Sigmoid colon (tissue), 6 donors: ENCODE measurements at regions not wholly inside any gene's neighbourhood (a gene's known extent, or its start where the extent isn't known, plus 50 kb on each side); places are given as distances from the start of the nearest gene placed in this dataset.

Source experiments
- DNase-seq: peaks from one replicate; pipeline ENCODE4 v3.0.0-alpha.2; 2019
- H3K27ac ChIP-seq, 4 donors: fragments of 200-600 bp; sonication (generic); one replicate each; pipeline ENCODE4 v1.5.1; 2016 to 2019; ENCODE audit warnings: mild to moderate bottlenecking in 1 of 4
- H3K27me3 ChIP-seq, 3 donors: fragments of 200-600 bp; sonication (generic); one replicate each; pipeline ENCODE4 v1.5.1; 2019; ENCODE audit warnings: mild to moderate bottlenecking in 1 of 3
- H3K36me3 ChIP-seq, 4 donors: fragments of 200-600 bp; sonication (generic); one replicate each; pipeline ENCODE4 v1.5.1; 2016 to 2019
- H3K4me1 ChIP-seq, 4 donors: fragments of 200-600 bp; sonication (generic); one replicate each; pipeline ENCODE4 v1.5.1; 2017 to 2019
- H3K4me3 ChIP-seq, 4 donors: fragments of 200-600 bp; sonication (generic); one replicate each; pipeline ENCODE4 v1.5.1; 2017 to 2019; ENCODE audit warnings: mild to moderate bottlenecking in 2 of 4, moderate library complexity in 1 of 4
- H3K9me3 ChIP-seq, 4 donors: fragments of 200-600 bp in 3 of 4; sonication (generic) in 3 of 4; one replicate each; pipeline versions ENCODE4 v1.5.1 to v1.6.1; 2013 to 2019
- EP300 ChIP-seq, 4 donors: sonication (generic); formaldehyde crosslinking; IDR thresholded peaks; one replicate each; pipeline ENCODE4 v1.6.1; 2017; ENCODE audit warnings: antibody characterized with exemption in 4 of 4
- POLR2A ChIP-seq, 2 donors: fragments of 450-650 bp; IDR thresholded peaks; one replicate each; pipeline ENCODE4 v1.6.1; 2016; ENCODE audit warnings: antibody characterized with exemption in 2 of 2, mild to moderate bottlenecking in 2 of 2, moderate library complexity in 2 of 2
- POLR2AphosphoS5 ChIP-seq, 4 donors: sonication (generic); formaldehyde crosslinking; IDR thresholded peaks; one replicate each; pipeline ENCODE4 v1.6.1; 2017; ENCODE audit warnings: antibody characterized with exemption in 4 of 4
- WGBS, 2 donors: extraction: QIAGEN DNeasy Blood & Tissue Kit; methylation state at CpG; one replicate each; pipeline ENCODE4 v1.1.7; 2013; 5-methylcytosine and 5-hydroxymethylcytosine counted together
- intact Hi-C: fragments of 100-400 bp; cut with DNase I; formaldehyde crosslinking; loops from one replicate; pipeline ENCODE4 v1.15.1; 2023
- TF ChIP-seq, protein P1 (sequence below), 4 experiments: fragments of 450-650 bp in 3 of 4; fragments of 200-600 bp in 1 of 4; IDR thresholded peaks; one replicate each; pipeline ENCODE4 v1.5.1; 2016 to 2019; ENCODE audit warnings: antibody characterized with exemption in 4 of 4, mild to moderate bottlenecking in 3 of 4, moderate library complexity in 2 of 4
- donor health status: healthy with polysubstance abuse.
- donor health status: healthy.

DNA sequence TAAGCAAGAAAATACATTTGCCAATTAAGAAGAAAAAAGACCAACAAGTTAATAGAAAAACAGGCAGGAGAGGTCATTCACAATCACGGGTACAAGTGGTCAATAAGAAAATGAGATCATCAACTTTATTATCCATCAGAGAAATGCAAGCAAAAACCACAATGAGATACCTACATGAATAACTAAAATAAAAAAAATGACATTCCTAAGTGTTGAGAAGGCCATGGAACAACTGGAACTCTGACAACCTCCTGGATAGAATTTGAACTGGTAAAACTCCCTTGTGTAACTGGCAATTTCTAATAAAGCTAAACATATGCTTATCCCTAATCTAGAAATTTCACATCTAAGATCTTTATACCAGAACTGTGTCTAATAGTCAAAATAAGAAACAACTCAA is 135.4 kb upstream of the BACE2 start:
- Histone ChIP-seq H3K36me3 (no peaks in the 10 kb centered on the region), H3K4me1 (no peaks in the 10 kb centered on the region), H3K9me3 (peaks cover 0 to 5% (median 0%) of the 10 kb centered on the region in 4 donors), H3K27ac (no peak overlapping the region), H3K27me3 (no peaks in the 10 kb centered on the region), H3K4me3 (no peak overlapping the region)
- intact Hi-C loops = no loop called here
- TF ChIP-seq EP300 (IDR thresholded peaks at IDR 0.05) (no peak), POLR2A (IDR thresholded peaks at IDR 0.05) (no peak)
- TF ChIP-seq, protein P1, sequence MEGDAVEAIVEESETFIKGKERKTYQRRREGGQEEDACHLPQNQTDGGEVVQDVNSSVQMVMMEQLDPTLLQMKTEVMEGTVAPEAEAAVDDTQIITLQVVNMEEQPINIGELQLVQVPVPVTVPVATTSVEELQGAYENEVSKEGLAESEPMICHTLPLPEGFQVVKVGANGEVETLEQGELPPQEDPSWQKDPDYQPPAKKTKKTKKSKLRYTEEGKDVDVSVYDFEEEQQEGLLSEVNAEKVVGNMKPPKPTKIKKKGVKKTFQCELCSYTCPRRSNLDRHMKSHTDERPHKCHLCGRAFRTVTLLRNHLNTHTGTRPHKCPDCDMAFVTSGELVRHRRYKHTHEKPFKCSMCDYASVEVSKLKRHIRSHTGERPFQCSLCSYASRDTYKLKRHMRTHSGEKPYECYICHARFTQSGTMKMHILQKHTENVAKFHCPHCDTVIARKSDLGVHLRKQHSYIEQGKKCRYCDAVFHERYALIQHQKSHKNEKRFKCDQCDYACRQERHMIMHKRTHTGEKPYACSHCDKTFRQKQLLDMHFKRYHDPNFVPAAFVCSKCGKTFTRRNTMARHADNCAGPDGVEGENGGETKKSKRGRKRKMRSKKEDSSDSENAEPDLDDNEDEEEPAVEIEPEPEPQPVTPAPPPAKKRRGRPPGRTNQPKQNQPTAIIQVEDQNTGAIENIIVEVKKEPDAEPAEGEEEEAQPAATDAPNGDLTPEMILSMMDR (IDR thresholded peaks at IDR 0.05) = no peak
- 43 to 79% methylated on average over 1 of the region's 1 CpG for WGBS, 2 donors
- DNase-seq = no peak

- no peaks in the 10 kb centered on the region for H3K36me3 ChIP-seq
- DNase-seq = no peak
- H3K4me3 ChIP-seq = no peak overlapping the region
- H3K27ac ChIP-seq = no peak overlapping the region
- intact Hi-C loops = no loop called here
- TF ChIP-seq POLR2A (IDR thresholded peaks at IDR 0.05) (no peak), EP300 (IDR thresholded peaks at IDR 0.05) (no peak), POLR2AphosphoS5 (IDR thresholded peaks at IDR 0.05) (no peak)
- TF ChIP-seq, protein P1 (IDR thresholded peaks at IDR 0.05) = no peak
- no peaks in the 10 kb centered on the region for H3K4me1 ChIP-seq
- 86 to 90% methylated on average over 6 of the region's 6 CpGs for WGBS, 2 donors
- no peaks in the 10 kb centered on the region for H3K27me3 ChIP-seq
- peaks cover 0 to 5% (median 0%) of the 10 kb centered on the region in 4 donors for H3K9me3 ChIP-seq
These were observed 130.7 kb upstream of the BACE2 start for GRCh38 chr21:41037212-41037611.

DNA sequence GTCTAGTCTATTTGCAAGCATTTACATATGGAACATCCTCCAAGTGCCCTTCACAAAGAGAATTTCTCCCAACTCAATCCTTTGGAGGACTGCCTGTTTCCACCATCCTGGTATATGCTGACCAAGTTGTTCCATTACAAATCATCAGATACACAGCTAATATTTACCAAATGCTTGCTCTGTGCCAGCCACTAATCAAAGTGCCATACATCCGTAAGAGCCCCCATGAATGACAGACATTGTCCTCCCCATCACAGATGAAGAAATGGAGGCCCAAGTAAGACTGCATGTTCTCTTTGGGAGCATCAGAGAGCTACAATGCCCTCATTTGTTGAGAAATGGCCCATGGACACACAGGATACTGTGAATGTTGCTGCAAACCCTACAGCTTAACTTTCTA is 130.0 kb upstream of the BACE2 start:
- intact Hi-C loops = no loop called here
- Histone ChIP-seq H3K4me1 (no peaks in the 10 kb centered on the region), H3K9me3 (peaks cover 0 to 5% (median 0%) of the 10 kb centered on the region in 4 donors), H3K27me3 (no peaks in the 10 kb centered on the region), H3K27ac (no peak overlapping the region), H3K36me3 (no peaks in the 10 kb centered on the region), H3K4me3 (no peak overlapping the region)
- TF ChIP-seq POLR2AphosphoS5 (IDR thresholded peaks at IDR 0.05) = no peak
- TF ChIP-seq POLR2A (IDR thresholded peaks at IDR 0.05) = no peak
- TF ChIP-seq EP300 (IDR thresholded peaks at IDR 0.05) = no peak
- TF ChIP-seq, protein P1 (IDR thresholded peaks at IDR 0.05) = no peak
- WGBS, 2 donors = 93% methylated on average over 1 of the region's 1 CpG
- DNase-seq = no peak

DNA sequence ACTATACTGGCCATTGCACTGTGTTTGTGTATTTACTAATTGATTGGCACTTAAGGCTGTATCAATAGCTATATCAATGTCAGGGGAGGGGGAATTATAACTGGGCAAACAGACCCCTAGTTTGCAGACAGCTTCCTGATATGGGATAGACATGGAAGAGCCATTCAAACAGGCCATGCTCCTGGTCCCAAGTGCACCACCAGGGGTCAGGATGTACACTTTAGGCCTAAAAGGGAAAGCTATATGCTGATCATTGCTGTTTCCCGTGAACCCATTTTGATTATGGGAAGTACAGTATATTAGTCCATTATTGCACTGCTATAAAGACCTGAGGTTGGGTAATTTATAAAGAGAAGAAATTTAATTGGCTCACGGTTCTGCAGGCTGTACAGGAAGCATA is 124.9 kb upstream of the BACE2 start:
- Histone ChIP-seq H3K36me3 (no peaks in the 10 kb centered on the region), H3K27me3 (peaks cover 0 to 5% (median 0%) of the 10 kb centered on the region in 3 donors), H3K4me1 (no peaks in the 10 kb centered on the region), H3K4me3 (no peak overlapping the region), H3K9me3 (no peaks in the 10 kb centered on the region), H3K27ac (no peak overlapping the region)
- TF ChIP-seq POLR2AphosphoS5 (IDR thresholded peaks at IDR 0.05) = no peak
- TF ChIP-seq EP300 (IDR thresholded peaks at IDR 0.05) = no peak
- TF ChIP-seq, protein P1 (IDR thresholded peaks at IDR 0.05) = no peak
- TF ChIP-seq POLR2A (IDR thresholded peaks at IDR 0.05) = no peak
- 39 to 69% methylated on average over 2 of the region's 2 CpGs for WGBS, 2 donors
- intact Hi-C loops = no loop called here
- DNase-seq = no peak

DNA sequence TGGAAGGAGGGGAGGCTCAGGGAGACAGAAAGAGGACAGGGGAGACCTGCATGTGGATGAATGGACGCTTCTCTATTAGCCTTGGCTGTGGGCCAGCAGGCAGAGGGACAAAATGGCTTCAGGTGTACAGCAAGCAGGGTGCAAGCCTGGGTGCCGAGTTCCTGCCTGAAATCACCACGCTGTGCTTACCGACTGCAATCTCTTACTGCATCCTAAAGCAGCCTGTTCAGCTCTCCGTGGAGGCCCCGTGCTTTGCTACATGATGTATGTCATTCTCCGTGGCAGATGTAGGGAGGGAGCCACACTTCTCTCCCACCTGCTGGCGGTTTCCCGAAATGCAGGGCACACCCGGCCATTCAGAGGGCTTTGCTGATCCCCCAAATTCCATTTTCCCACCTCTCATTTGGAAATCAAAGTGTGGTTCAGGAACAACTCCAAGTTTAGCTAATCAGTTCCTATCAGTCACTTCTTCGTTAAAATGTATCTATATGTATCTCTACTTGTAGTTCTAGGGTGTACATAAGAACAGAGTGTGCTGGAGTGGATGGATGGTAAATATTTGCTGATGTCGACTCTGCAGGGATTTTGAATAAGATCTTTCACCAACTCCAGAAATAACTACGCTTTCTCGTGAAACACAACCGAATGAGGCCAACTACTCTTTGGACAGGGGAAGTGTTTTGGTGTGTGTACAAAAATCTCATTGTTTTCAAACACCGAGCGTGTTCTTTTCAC is 122.3 kb upstream of the BACE2 start:
- no peak for DNase-seq
- no peak for TF ChIP-seq POLR2A (IDR thresholded peaks at IDR 0.05)
- no peak for TF ChIP-seq POLR2AphosphoS5 (IDR thresholded peaks at IDR 0.05)
- TF ChIP-seq, protein P1 (IDR thresholded peaks at IDR 0.05) = no peak
- TF ChIP-seq EP300 (IDR thresholded peaks at IDR 0.05) = no peak
- intact Hi-C loops = no loop called here
- Histone ChIP-seq H3K4me3 (no peak overlapping the region), H3K4me1 (no peaks in the 10 kb centered on the region), H3K27me3 (peaks cover 0 to 5% (median 0%) of the 10 kb centered on the region in 3 donors), H3K36me3 (no peaks in the 10 kb centered on the region), H3K9me3 (no peaks in the 10 kb centered on the region), H3K27ac (no peak overlapping the region)
- 15 to 49% methylated on average over 17 of the region's 17 CpGs for WGBS, 2 donors
